ENCODE measurements at regions not wholly inside any gene's neighbourhood (a gene's known extent, or its start where the extent isn't known, plus 50 kb on each side); places are given as distances from the start of the nearest gene placed in this dataset.

GRCh38 chr11:112543390-112543789, 282.7 kb upstream of the PLET1 start:
- no peak overlapping the region for H3K27ac ChIP-seq (ENCODE audit: low read length)
- H3K4me3 ChIP-seq (ENCODE audit: low read length): no peak overlapping the region
- no peaks in the 10 kb centered on the region for H3K36me3 ChIP-seq (ENCODE audit: control insufficient read depth, insufficient read depth, low read length)
- H3K36me3 Mint-ChIP-seq: no peaks in the 10 kb centered on the region
- DNase-seq (no peak), ATAC-seq (no peak)
- H3K27ac Mint-ChIP-seq: no peak overlapping the region
- peaks cover 0 to 19% of the 10 kb centered on the region in 2 donors for H3K4me1 Mint-ChIP-seq
- no peaks in the 10 kb centered on the region for H3K27me3 ChIP-seq (ENCODE audit: control insufficient read depth, insufficient read depth, low read length)
- H3K27me3 Mint-ChIP-seq (ENCODE audit: low read depth in 2 of 2): peaks cover 0 to 15% of the 10 kb centered on the region in 2 donors
- intact Hi-C loops (cut with micrococcal nuclease): no loop called here
- 81% methylated on average over 3 of the region's 3 CpGs for WGBS (ENCODE audit: insufficient coverage)
- H3K9me3 Mint-ChIP-seq: no peaks in the 10 kb centered on the region
- TF ChIP-seq CTCF (IDR thresholded peaks at IDR 0.05): no peak
- H3K9me3 ChIP-seq (ENCODE audit: control insufficient read depth, insufficient read depth, low read length): no peaks in the 10 kb centered on the region
- no peaks in the 10 kb centered on the region for H3K4me1 ChIP-seq (ENCODE audit: control insufficient read depth, insufficient read depth, low read length)
- H3K4me3 Mint-ChIP-seq: no peak overlapping the region

GRCh38 chr11:112548641-112549040, 288.0 kb upstream of the PLET1 start:
- Histone ChIP-seq H3K9me3 (ENCODE audit: control insufficient read depth, insufficient read depth, low read length) (no peaks in the 10 kb centered on the region), H3K4me1 (ENCODE audit: control insufficient read depth, insufficient read depth, low read length) (no peaks in the 10 kb centered on the region), H3K36me3 (ENCODE audit: control insufficient read depth, insufficient read depth, low read length) (no peaks in the 10 kb centered on the region), H3K27me3 (ENCODE audit: control insufficient read depth, insufficient read depth, low read length) (no peaks in the 10 kb centered on the region), H3K27ac (ENCODE audit: low read length) (no peak overlapping the region), H3K4me3 (ENCODE audit: low read length) (no peak overlapping the region)
- H3K4me1 Mint-ChIP-seq: no peaks in the 10 kb centered on the region
- no peaks in the 10 kb centered on the region for H3K36me3 Mint-ChIP-seq
- no peak for DNase-seq
- H3K4me3 Mint-ChIP-seq: no peak overlapping the region
- H3K9me3 Mint-ChIP-seq: no peaks in the 10 kb centered on the region
- intact Hi-C loops (cut with micrococcal nuclease): no loop called here
- ATAC-seq: no peak
- no peak for TF ChIP-seq CTCF (IDR thresholded peaks at IDR 0.05)
- H3K27me3 Mint-ChIP-seq (ENCODE audit: low read depth in 2 of 2): peaks cover 0 to 8% of the 10 kb centered on the region in 2 donors
- H3K27ac Mint-ChIP-seq: no peak overlapping the region

- no peak overlapping the region for H3K4me3 ChIP-seq (ENCODE audit: low read length)
- Mint-ChIP-seq H3K27ac (no peak overlapping the region), H3K4me1 (peaks cover 0 to 5% of the 10 kb centered on the region in 2 donors), H3K4me3 (no peak overlapping the region), H3K27me3 (ENCODE audit: low read depth in 2 of 2) (peaks cover 0 to 4% of the 10 kb centered on the region in 2 donors), H3K9me3 (no peaks in the 10 kb centered on the region), H3K36me3 (no peaks in the 10 kb centered on the region)
- no peaks in the 10 kb centered on the region for H3K36me3 ChIP-seq (ENCODE audit: control insufficient read depth, insufficient read depth, low read length)
- no peak for TF ChIP-seq CTCF (IDR thresholded peaks at IDR 0.05)
- no peaks in the 10 kb centered on the region for H3K9me3 ChIP-seq (ENCODE audit: control insufficient read depth, insufficient read depth, low read length)
- H3K27ac ChIP-seq (ENCODE audit: low read length): no peak overlapping the region
- ATAC-seq (no peak), DNase-seq (no peak)
- intact Hi-C loops (cut with micrococcal nuclease): no loop called here
- peaks cover 4% of the 10 kb centered on the region for H3K4me1 ChIP-seq (ENCODE audit: control insufficient read depth, insufficient read depth, low read length)
- no peaks in the 10 kb centered on the region for H3K27me3 ChIP-seq (ENCODE audit: control insufficient read depth, insufficient read depth, low read length)
- WGBS (ENCODE audit: insufficient coverage): 89% methylated on average over 3 of the region's 4 CpGs
These were observed 292.6 kb upstream of the PLET1 start for GRCh38 chr11:112553205-112553731.

GRCh38 chr11:112554586-112554985, 293.9 kb upstream of the PLET1 start:
- WGBS (ENCODE audit: insufficient coverage): 90% methylated on average over 4 of the region's 4 CpGs
- intact Hi-C loops (cut with micrococcal nuclease): loop anchor here (2.0 kb wide), 1 partner anchor 334 kb away; no protein-coding TSS in a partner anchor

More at GRCh38 chr11:112554586-112554985, 293.9 kb upstream of the PLET1 start:
- Histone ChIP-seq H3K27me3 (ENCODE audit: control insufficient read depth, insufficient read depth, low read length) (no peaks in the 10 kb centered on the region), H3K36me3 (ENCODE audit: control insufficient read depth, insufficient read depth, low read length) (no peaks in the 10 kb centered on the region), H3K9me3 (ENCODE audit: control insufficient read depth, insufficient read depth, low read length) (no peaks in the 10 kb centered on the region), H3K4me3 (ENCODE audit: low read length) (no peak overlapping the region), H3K27ac (ENCODE audit: low read length) (no peak overlapping the region), H3K4me1 (ENCODE audit: control insufficient read depth, insufficient read depth, low read length) (peaks cover 4% of the 10 kb centered on the region)
- H3K4me1 Mint-ChIP-seq: peaks cover 0 to 5% of the 10 kb centered on the region in 2 donors
- H3K9me3 Mint-ChIP-seq: no peaks in the 10 kb centered on the region
- no peak for TF ChIP-seq CTCF (IDR thresholded peaks at IDR 0.05)
- H3K36me3 Mint-ChIP-seq: no peaks in the 10 kb centered on the region
- DNase-seq: no peak
- H3K27ac Mint-ChIP-seq: no peak overlapping the region
- no peak overlapping the region for H3K4me3 Mint-ChIP-seq
- H3K27me3 Mint-ChIP-seq (ENCODE audit: low read depth in 2 of 2): peaks cover 0 to 7% of the 10 kb centered on the region in 2 donors
- ATAC-seq: no peak

All from natural killer cell (primary cell).